ENCODE measurements at regions not wholly inside any gene's neighbourhood (a gene's known extent, or its start where the extent isn't known, plus 50 kb on each side); places are given as distances from the start of the nearest gene placed in this dataset.
"Not testable (repeated sequence)": the region's sequence is repeated elsewhere in the genome, so short reads cannot be mapped to it uniquely, and the experiment has no call there.

GRCh38 chr17:72560303-72561247 lies 439.8 kb downstream of the SOX9 start:
- no peak for DNase-seq

GRCh38 chr17:72561266-72561665 lies 440.4 kb downstream of the SOX9 start:
- no peak for DNase-seq

- no peak for DNase-seq
Measured at GRCh38 chr17:72561680-72562079, 440.9 kb downstream of the SOX9 start.

GRCh38 chr17:72562615-72563188 lies 441.9 kb downstream of the SOX9 start:
- no peak for DNase-seq

GRCh38 chr17:72563952-72564351 lies 443.1 kb downstream of the SOX9 start:
- DNase-seq = no peak

GRCh38 chr17:72565006-72565405 lies 444.2 kb downstream of the SOX9 start:
- no peak for DNase-seq

- no peak for DNase-seq
Measured at GRCh38 chr17:72565758-72566157, 444.9 kb downstream of the SOX9 start.

- no peak for DNase-seq
Measured at GRCh38 chr17:72566671-72567484, 446.1 kb downstream of the SOX9 start.

- no peak for DNase-seq
Measured at GRCh38 chr17:72567774-72568173, 447.0 kb downstream of the SOX9 start.

GRCh38 chr17:72569148-72569946 lies 448.5 kb downstream of the SOX9 start:
- no peak for DNase-seq

- DNase-seq = no peak
Measured at GRCh38 chr17:72571813-72572396, 451.1 kb downstream of the SOX9 start.

GRCh38 chr17:72572604-72573491 lies 452.0 kb downstream of the SOX9 start:
- DNase-seq = no peak

- not testable (repeated sequence) for DNase-seq
Measured at GRCh38 chr17:72573492-72573801, 452.6 kb downstream of the SOX9 start.

- no peak for DNase-seq
Measured at GRCh38 chr17:72574675-72575510, 454.1 kb downstream of the SOX9 start.

- DNase-seq = no peak
Measured at GRCh38 chr17:72575542-72576233, 454.9 kb downstream of the SOX9 start.

GRCh38 chr17:72576289-72576759 lies 455.5 kb downstream of the SOX9 start:
- no peak for DNase-seq

GRCh38 chr17:72578817-72579470 lies 458.1 kb downstream of the SOX9 start:
- no peak for DNase-seq

- DNase-seq = no peak
Measured at GRCh38 chr17:72579990-72580320, 459.1 kb downstream of the SOX9 start.

Data from occipital lobe (tissue), 1 donor.